GM12875 (cell line): ENCODE measurements at regions not wholly inside any gene's neighbourhood (a gene's known extent, or its start where the extent isn't known, plus 50 kb on each side); places are given as distances from the start of the nearest gene placed in this dataset.

Experiments used
- H3K4me3 ChIP-seq: one replicate; pipeline ENCODE4 v1.5.1; 2011; ENCODE audit warnings: low read depth, low read length, control low read depth
- CTCF ChIP-seq: IDR thresholded peaks from 2 replicates; pipeline ENCODE4 v1.5.1; 2011; ENCODE audit warnings: low read depth, mild to moderate bottlenecking, control low read depth, inconsistent platforms, low read length, moderate library complexity, borderline replicate concordance; ENCODE audit not compliant: insufficient read depth

GRCh38 chr6:50123688-50124087, 74.0 kb upstream of the DEFB112 start:
- no peak overlapping the region for H3K4me3 ChIP-seq
- no peak for TF ChIP-seq CTCF

DNA sequence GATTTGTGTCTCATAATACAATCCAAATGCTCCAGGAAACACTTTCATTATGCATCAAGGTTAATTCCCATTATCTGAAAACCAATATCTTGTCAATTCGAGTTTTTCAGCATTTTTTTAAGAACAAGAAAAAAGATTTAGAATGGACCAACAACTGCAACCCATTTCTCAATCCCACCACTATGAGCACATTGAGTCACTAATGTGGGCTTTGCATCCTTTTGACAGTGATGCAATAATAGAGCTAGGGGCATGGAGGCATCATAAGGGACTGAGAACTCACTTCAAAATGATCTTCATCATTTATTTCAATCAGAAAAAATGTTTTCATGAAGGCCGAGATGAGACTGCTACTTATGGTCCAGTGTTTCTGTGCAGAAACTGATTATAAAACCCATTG, 74.8 kb upstream of the DEFB112 start:
- H3K4me3 ChIP-seq, result no peak overlapping the region
- TF ChIP-seq CTCF, result no peak

GRCh38 chr6:50128420-50129005, 78.8 kb upstream of the DEFB112 start:
- H3K4me3 ChIP-seq, result no peak overlapping the region
- TF ChIP-seq CTCF, result no peak

GRCh38 chr6:50135968-50136367, 86.2 kb upstream of the DEFB112 start:
- TF ChIP-seq CTCF, result no peak
- H3K4me3 ChIP-seq, result no peak overlapping the region

GRCh38 chr6:50141100-50141499, 91.4 kb upstream of the DEFB112 start:
- H3K4me3 ChIP-seq, result no peak overlapping the region
- TF ChIP-seq CTCF, result no peak

DNA sequence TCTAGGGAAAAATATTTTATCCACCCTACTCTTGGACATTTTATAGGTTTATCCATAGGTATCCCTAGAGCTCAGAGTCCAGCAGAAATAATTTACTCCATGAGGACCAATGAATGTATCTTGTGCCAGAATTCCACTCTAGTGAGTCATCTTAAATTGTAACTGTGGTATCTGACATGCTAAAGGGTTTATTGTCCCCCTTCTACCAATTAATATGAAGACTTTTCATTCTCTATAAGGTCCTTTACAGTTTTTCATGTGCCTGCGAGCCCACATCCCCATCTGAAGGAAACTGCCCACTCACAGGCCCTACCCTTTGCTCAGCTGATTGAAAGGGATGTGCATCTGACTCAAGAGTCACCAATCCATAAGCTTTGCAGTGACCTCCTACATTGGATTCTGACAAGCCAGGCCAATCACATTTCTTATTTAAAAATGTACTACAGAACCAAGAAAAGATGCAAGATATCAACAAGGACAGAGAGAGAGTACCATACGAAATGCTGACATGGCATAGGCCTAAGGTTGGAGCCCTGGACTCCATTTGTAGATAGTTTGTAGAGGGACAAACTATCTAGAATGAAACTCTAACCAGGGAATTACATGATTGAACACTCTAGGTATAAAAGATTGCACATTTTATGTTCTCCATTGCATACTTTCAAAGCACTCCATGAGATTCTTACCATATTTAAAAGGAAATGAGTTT, 93.4 kb upstream of the DEFB112 start:
- TF ChIP-seq CTCF, result no peak
- H3K4me3 ChIP-seq, result no peak overlapping the region

DNA sequence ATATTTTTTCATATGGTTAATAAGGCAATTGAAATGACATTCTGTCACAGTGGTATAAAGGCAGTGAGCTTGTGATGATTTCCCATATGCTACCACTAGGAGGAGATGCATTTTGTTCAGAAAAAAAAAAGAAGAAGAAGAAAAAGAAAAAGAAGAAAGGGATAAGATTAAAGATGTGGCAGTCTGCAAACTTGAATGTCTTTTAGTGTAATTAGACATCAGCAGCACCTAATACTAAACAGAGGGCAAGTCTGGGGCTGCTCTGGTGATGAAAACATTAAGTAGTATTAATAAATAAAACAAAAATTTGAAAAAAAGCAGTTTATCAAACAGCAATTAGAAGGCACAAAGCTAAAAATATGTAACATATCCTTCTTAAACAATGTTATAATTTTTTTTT, 95.4 kb upstream of the DEFB112 start:
- no peak overlapping the region for H3K4me3 ChIP-seq
- no peak for TF ChIP-seq CTCF
